Left hindlimb (tissue), 1 donor: ENCODE measurements at regions not wholly inside any gene's neighbourhood (a gene's known extent, or its start where the extent isn't known, plus 50 kb on each side); places are given as distances from the start of the nearest gene placed in this dataset.
A peak's percentile ranks its signal among the peaks of the same experiment; 100 is the strongest.
"Not testable (repeated sequence)": the region's sequence is repeated elsewhere in the genome, so short reads cannot be mapped to it uniquely, and the experiment has no call there.

Experiments
- DNase-seq: peaks from one replicate; pipeline ENCODE4 v3.0.0-alpha.2; 2018

- DNase-seq, result no peak
Observed at GRCh38 chr2:65778137-65778536, 345.7 kb upstream of the SPRED2 start.

GRCh38 chr2:65775839-65776238 is 343.4 kb upstream of the SPRED2 start:
- no peak for DNase-seq

GRCh38 chr2:65767946-65768345 is 335.5 kb upstream of the SPRED2 start:
- DNase-seq, result no peak

GRCh38 chr2:65766768-65767267 is 334.4 kb upstream of the SPRED2 start:
- no peak for DNase-seq

GRCh38 chr2:65765376-65765775 is 333.0 kb upstream of the SPRED2 start:
- DNase-seq, result no peak

- no peak for DNase-seq
Observed at GRCh38 chr2:65762068-65762467, 329.7 kb upstream of the SPRED2 start.

GRCh38 chr2:65754219-65754618 is 321.8 kb upstream of the SPRED2 start:
- no peak for DNase-seq

GRCh38 chr2:65751408-65751807 is 319.0 kb upstream of the SPRED2 start:
- no peak for DNase-seq

GRCh38 chr2:65749545-65749944 is 317.1 kb upstream of the SPRED2 start:
- no peak for DNase-seq

- DNase-seq, result not testable (repeated sequence)
Observed at GRCh38 chr2:65747875-65748274, 315.5 kb upstream of the SPRED2 start.

GRCh38 chr2:65746931-65747675 is 314.7 kb upstream of the SPRED2 start:
- peak; percentile 59 for DNase-seq

GRCh38 chr2:65744477-65745200 is 312.2 kb upstream of the SPRED2 start:
- no peak for DNase-seq

- DNase-seq, result no peak
Observed at GRCh38 chr2:65742977-65743376, 310.6 kb upstream of the SPRED2 start.

GRCh38 chr2:65739927-65740326 is 307.5 kb upstream of the SPRED2 start:
- DNase-seq, result no peak

GRCh38 chr2:65737452-65738011 is 305.1 kb upstream of the SPRED2 start:
- no peak for DNase-seq

GRCh38 chr2:65731476-65731875 is 299.1 kb upstream of the SPRED2 start:
- DNase-seq, result no peak

GRCh38 chr2:65730186-65730585 is 297.8 kb upstream of the SPRED2 start:
- DNase-seq, result no peak

GRCh38 chr2:65729246-65729645 is 296.8 kb upstream of the SPRED2 start:
- no peak for DNase-seq

- DNase-seq, result no peak
Observed at GRCh38 chr2:65728477-65729180, 296.2 kb upstream of the SPRED2 start.

GRCh38 chr2:65727816-65728215 is 295.4 kb upstream of the SPRED2 start:
- no peak for DNase-seq

GRCh38 chr2:65727381-65727780 is 295.0 kb upstream of the SPRED2 start:
- DNase-seq, result no peak

- DNase-seq, result no peak
Observed at GRCh38 chr2:65724752-65725151, 292.4 kb upstream of the SPRED2 start.

- DNase-seq, result no peak
Observed at GRCh38 chr2:65724336-65724735, 291.9 kb upstream of the SPRED2 start.
